GM12878 (cell line): ENCODE measurements at regions not wholly inside any gene's neighbourhood (a gene's known extent, or its start where the extent isn't known, plus 50 kb on each side); places are given as distances from the start of the nearest gene placed in this dataset.

Experiments
- ATAC-seq: fragments of 200-7000 bp; cut with Tn5 transposase; 3 replicates; pipeline ENCODE4 v1.9.1; 2020; ENCODE audit warnings: mild to moderate bottlenecking, moderate library complexity
- BruUV-seq: library from RNA; stranded (reverse); fragments of 400-500 nt; replicated peaks from 2 replicates; lab custom pipeline; 2021; lab: Mats Ljungman, UMichigan
- CTCF ChIA-PET: fragments of 300-600 bp; sonication (Branson Sonifier 250); formaldehyde crosslinking; extraction: SDS; loops from one replicate; lab custom pipeline; 2021; ENCODE audit warnings: inconsistent platforms; lab: Yijun Ruan, JAX
- POLR2A ChIA-PET: fragments of 350-600 bp; formaldehyde crosslinking; extraction: SDS; loops from one replicate; lab custom pipeline; 2021; ENCODE audit warnings: inconsistent platforms; lab: Charles Lee
- RAD21 ChIA-PET: fragments of 300-600 bp; sonication (Branson Sonifier 250); formaldehyde crosslinking; loops from one replicate; lab custom pipeline; 2023; ENCODE audit warnings: antibody characterized with exemption; ENCODE audit not compliant: unreplicated experiment; lab: Charles Lee
- SMC1A ChIA-PET: fragments of 300-600 bp; sonication (Branson Sonifier 250); formaldehyde crosslinking; loops from one replicate; lab custom pipeline; 2023; ENCODE audit not compliant: unreplicated experiment, uncharacterized antibody; lab: Charles Lee
- DNase-seq: peaks from one replicate; pipeline ENCODE4 v3.0.0-alpha.2; 2011; ENCODE audit warnings: low read depth, low spot score
- FAIRE-seq: peaks from 3 replicates; lab custom pipeline; 2011; peaks lifted over from hg19 to GRCh38; lab: Jason Lieb, UNC
- H2AFZ ChIP-seq: 2 replicates; pipeline ENCODE4 v1.6.0; 2011; ENCODE audit warnings: low read depth, low read length, control low read depth; ENCODE audit not compliant: control insufficient read depth
- H3K27ac ChIP-seq: 2 replicates; pipeline ENCODE4 v1.5.1; 2011; ENCODE audit warnings: control low read depth; ENCODE audit not compliant: control insufficient read depth, insufficient read depth
- H3K27me3 ChIP-seq, 2 experiments: replicated peaks in 1 of 2; 2 replicates each; pipeline versions ENCODE4 v1.6.0 to v1.6.1; 2011; ENCODE audit warnings: low read length in 1 of 2; ENCODE audit not compliant: control insufficient read depth in 2 of 2, insufficient read depth in 2 of 2
- H3K36me3 ChIP-seq, 2 experiments: 2 replicates each; pipeline ENCODE4 v1.5.1; 2011; ENCODE audit warnings: low read length in 1 of 2; ENCODE audit not compliant: control insufficient read depth in 2 of 2, insufficient read depth in 2 of 2
- H3K4me1 ChIP-seq: 2 replicates; pipeline ENCODE4 v1.6.1; 2011; ENCODE audit warnings: mild to moderate bottlenecking, low read length, moderate library complexity, mixed read lengths; ENCODE audit not compliant: control insufficient read depth, insufficient read depth
- H3K4me2 ChIP-seq: 2 replicates; pipeline ENCODE4 v1.6.0; 2011; ENCODE audit warnings: control low read depth; ENCODE audit not compliant: control insufficient read depth, insufficient read depth
- H3K4me3 ChIP-seq: fragments of 200-600 bp; sonication (generic); 2 replicates; pipeline ENCODE4 v1.5.1; 2016
- H3K79me2 ChIP-seq: 2 replicates; pipeline ENCODE4 v1.6.0; 2011; ENCODE audit warnings: low read length; ENCODE audit not compliant: control insufficient read depth, insufficient read depth
- H3K9ac ChIP-seq: 2 replicates; pipeline ENCODE4 v1.8.0; 2011; ENCODE audit warnings: low read length, control low read depth, mixed read lengths; ENCODE audit not compliant: control insufficient read depth, insufficient read depth
- H3K9me3 ChIP-seq: replicated peaks from 3 replicates; pipeline ENCODE4 v1.5.1; 2011; ENCODE audit warnings: mild to moderate bottlenecking, low read length; ENCODE audit not compliant: control insufficient read depth, insufficient read depth
- H4K20me1 ChIP-seq: 2 replicates; pipeline ENCODE4 v1.6.0; 2011; ENCODE audit not compliant: control insufficient read depth, insufficient read depth
- BMI1 ChIP-seq: fragments of 450-650 bp; IDR thresholded peaks from 2 replicates; pipeline ENCODE4 v1.6.1; 2016; ENCODE audit warnings: mild to moderate bottlenecking, moderate library complexity, borderline replicate concordance
- CBX3 ChIP-seq: fragments of 200-600 bp; sonication (generic); IDR thresholded peaks from 2 replicates; pipeline ENCODE4 v1.6.1; 2016; ENCODE audit warnings: low read depth, borderline replicate concordance
- CEBPZ ChIP-seq: fragments of 150-350 bp; IDR thresholded peaks from 2 replicates; pipeline ENCODE4 v1.6.1; 2016; ENCODE audit warnings: low read depth, low read length
- EGR1 ChIP-seq, 2 experiments: IDR thresholded peaks; 1 replicate in 1 of 2; 2 replicates in 1 of 2; pipeline ENCODE4 v1.6.1; 2011 to 2012; ENCODE audit warnings: low read depth in 2 of 2, low read length in 2 of 2, borderline replicate concordance in 1 of 2, mild to moderate bottlenecking in 1 of 2, moderate library complexity in 1 of 2
- FOS ChIP-seq: IDR thresholded peaks from 3 replicates; pipeline ENCODE4 v1.6.1; 2011; ENCODE audit warnings: borderline replicate concordance; ENCODE audit not compliant: insufficient read length; ENCODE audit errors: extremely low read depth
- GATAD2B ChIP-seq: fragments of 450-650 bp; conservative IDR thresholded peaks from 2 replicates; pipeline ENCODE4 v1.6.1; 2017; ENCODE audit warnings: low read depth, mild to moderate bottlenecking, moderate library complexity
- HDAC2 ChIP-seq: fragments of 200-600 bp; sonication (generic); IDR thresholded peaks from 2 replicates; pipeline ENCODE4 v1.6.1; 2017
- IKZF1 ChIP-seq: fragments of 450-650 bp; conservative IDR thresholded peaks from 2 replicates; pipeline ENCODE4 v1.6.1; 2017; ENCODE audit warnings: antibody characterized with exemption, mild to moderate bottlenecking
- NFXL1 ChIP-seq: fragments of 450-650 bp; IDR thresholded peaks from 2 replicates; pipeline ENCODE4 v1.6.1; 2017; ENCODE audit warnings: antibody characterized with exemption, mild to moderate bottlenecking, borderline replicate concordance
- NFYB ChIP-seq: IDR thresholded peaks from 2 replicates; pipeline ENCODE4 v1.6.1; 2011; ENCODE audit warnings: low read depth, mild to moderate bottlenecking, low read length, improper control_type of control experiment, moderate library complexity; ENCODE audit not compliant: insufficient read depth
- POLR2A ChIP-seq: IDR thresholded peaks from 2 replicates; pipeline ENCODE4 v1.6.1; 2011; ENCODE audit warnings: low read depth, mild to moderate bottlenecking, low read length
- SMC3 ChIP-seq: IDR thresholded peaks from 2 replicates; pipeline ENCODE4 v1.6.1; 2011; ENCODE audit warnings: low read length, improper control_type of control experiment, borderline replicate concordance
- STAT1 ChIP-seq: fragments of 450-650 bp; conservative IDR thresholded peaks from 2 replicates; pipeline ENCODE4 v1.6.1; 2014; ENCODE audit warnings: antibody characterized with exemption, mild to moderate bottlenecking
- TBL1XR1 ChIP-seq: IDR thresholded peaks from 2 replicates; pipeline ENCODE4 v1.6.1; 2012; ENCODE audit warnings: low read depth, low read length, improper control_type of control experiment
- TCF3 ChIP-seq: IDR thresholded peaks from 2 replicates; pipeline ENCODE4 v1.6.1; 2012; ENCODE audit warnings: low read depth, mild to moderate bottlenecking, low read length, borderline replicate concordance; ENCODE audit not compliant: insufficient read depth
- ZBED1 ChIP-seq: IDR thresholded peaks from 2 replicates; pipeline ENCODE4 v1.6.1; 2016; ENCODE audit warnings: borderline replicate concordance
- WGBS: methylation state at CpG from one replicate; pipeline ENCODE4 v1.1.6; 2016; ENCODE audit warnings: low lambda C conversion rate; ENCODE audit not compliant: insufficient replicate concordance, insufficient coverage; ENCODE audit errors: missing lambda C conversion rate; 5-methylcytosine and 5-hydroxymethylcytosine counted together
- in situ Hi-C: fragments of 300-500 bp; cut with MboI; formaldehyde crosslinking; loops from 9 replicates; pipeline ENCODE4 v1.14.3; 2018; ENCODE audit warnings: mixed read lengths
- intact Hi-C: fragments of 100-400 bp; cut with micrococcal nuclease; formaldehyde crosslinking; loops from one replicate; pipeline ENCODE4 v1.14.2; 2022; ENCODE audit not compliant: unreplicated experiment

GRCh38 chr16:35192993-35193392, 1733.6 kb downstream of the TP53TG3F start:
- Histone ChIP-seq H2AFZ (no peak overlapping the region), H3K9me3 (no peaks in the 10 kb centered on the region; the same call in 2 of the 3 replicates), H3K4me3 (no peak overlapping the region), H3K4me1 (no peaks in the 10 kb centered on the region), H3K36me3 (no peaks in the 10 kb centered on the region), H3K27ac (no peak overlapping the region), H3K9ac (no peak overlapping the region), H3K79me2 (no peaks in the 10 kb centered on the region), H3K4me2 (no peak overlapping the region), H3K27me3 (no peaks in the 10 kb centered on the region), H4K20me1 (no peaks in the 10 kb centered on the region)
- CTCF ChIA-PET, result no interaction called here
- DNase-seq (no peak), FAIRE-seq (no peak), ATAC-seq (no peak)
- no peak for TF ChIP-seq TCF3
- TF ChIP-seq NFYB, result no peak
- TF ChIP-seq NFXL1, result no peak
- no peak for TF ChIP-seq POLR2A
- TF ChIP-seq ZBED1, result no peak
- no peak for TF ChIP-seq GATAD2B
- no peak for TF ChIP-seq BMI1
- no peak for TF ChIP-seq STAT1
- TF ChIP-seq SMC3, result no peak
- TF ChIP-seq CBX3, result no peak
- TF ChIP-seq HDAC2, result no peak
- TF ChIP-seq FOS, result no peak
- no peak for TF ChIP-seq EGR1 (IDR thresholded peaks at IDR 0.05; ENCODE audit: borderline replicate concordance in 1 of 2, low read depth in 2 of 2, low read length in 2 of 2)
- TF ChIP-seq TBL1XR1, result no peak
- no peak for TF ChIP-seq IKZF1
- TF ChIP-seq CEBPZ, result no peak
- SMC1A ChIA-PET, result no interaction called here
- 2% methylated on average over 4 of the region's 4 CpGs for WGBS
- in situ Hi-C loops (loop anchor here (25.0 kb wide), 1 partner anchor 394 kb away; no protein-coding TSS in a partner anchor), intact Hi-C loops (no loop called here)
- RAD21 ChIA-PET, result no interaction called here
- POLR2A ChIA-PET, result no interaction called here
- no TSS peak for BruUV-seq
